ENCODE measurements at regions not wholly inside any gene's neighbourhood (a gene's known extent, or its start where the extent isn't known, plus 50 kb on each side); places are given as distances from the start of the nearest gene placed in this dataset.

GRCh38 chr1:79568411-79568810 lies 561.9 kb upstream of the ADGRL4 start:
- no peak for DNase-seq (ENCODE audit: low spot score)
- TF ChIP-seq CTCF (IDR thresholded peaks at IDR 0.05) (no peak), POLR2AphosphoS5 (IDR thresholded peaks at IDR 0.05) (no peak), POLR2A (IDR thresholded peaks at IDR 0.05) (no peak)
- no peaks in the 10 kb centered on the region for H3K36me3 ChIP-seq
- intact Hi-C loops (cut with DNase I), result no loop called here
- H3K4me1 ChIP-seq (replicated peaks), result no peaks in the 10 kb centered on the region
- no peak overlapping the region for H3K4me3 ChIP-seq
- 65% methylated on average over 1 of the region's 1 CpG for WGBS
- no peak overlapping the region for H3K27ac ChIP-seq
- no peaks in the 10 kb centered on the region for H3K9me3 ChIP-seq
- H3K27me3 ChIP-seq (replicated peaks; ENCODE audit: insufficient read depth), result no peaks in the 10 kb centered on the region

GRCh38 chr1:79561521-79561978 lies 555.0 kb upstream of the ADGRL4 start:
- DNase-seq (ENCODE audit: low spot score), result no peak
- intact Hi-C loops (cut with DNase I), result no loop called here
- no peak overlapping the region for H3K27ac ChIP-seq
- H3K9me3 ChIP-seq, result no peaks in the 10 kb centered on the region
- no peaks in the 10 kb centered on the region for H3K27me3 ChIP-seq (replicated peaks; ENCODE audit: insufficient read depth)
- no peaks in the 10 kb centered on the region for H3K4me1 ChIP-seq (replicated peaks)
- TF ChIP-seq CTCF (IDR thresholded peaks at IDR 0.05) (no peak), POLR2AphosphoS5 (IDR thresholded peaks at IDR 0.05) (no peak), POLR2A (IDR thresholded peaks at IDR 0.05) (no peak)
- no peaks in the 10 kb centered on the region for H3K36me3 ChIP-seq
- H3K4me3 ChIP-seq, result no peak overlapping the region
- WGBS, result 91% methylated on average over 13 of the region's 17 CpGs

- intact Hi-C loops (cut with DNase I), result no loop called here
Observed at GRCh38 chr1:79556189-79556588, 549.7 kb upstream of the ADGRL4 start.

GRCh38 chr1:79554688-79555087 lies 548.2 kb upstream of the ADGRL4 start:
- DNase-seq (ENCODE audit: low spot score), result no peak
- Histone ChIP-seq H3K27ac (no peak overlapping the region), H3K9me3 (no peaks in the 10 kb centered on the region), H3K36me3 (no peaks in the 10 kb centered on the region), H3K27me3 (replicated peaks; ENCODE audit: insufficient read depth) (no peaks in the 10 kb centered on the region), H3K4me1 (replicated peaks) (no peaks in the 10 kb centered on the region), H3K4me3 (no peak overlapping the region)
- intact Hi-C loops (cut with DNase I), result no loop called here
- TF ChIP-seq CTCF (IDR thresholded peaks at IDR 0.05) (no peak), POLR2A (IDR thresholded peaks at IDR 0.05) (no peak), POLR2AphosphoS5 (IDR thresholded peaks at IDR 0.05) (no peak)
- 87% methylated on average over 5 of the region's 5 CpGs for WGBS

More at GRCh38 chr1:79556189-79556588, 549.7 kb upstream of the ADGRL4 start:
- TF ChIP-seq POLR2A (IDR thresholded peaks at IDR 0.05) (no peak), CTCF (IDR thresholded peaks at IDR 0.05) (no peak), POLR2AphosphoS5 (IDR thresholded peaks at IDR 0.05) (no peak)
- H3K9me3 ChIP-seq, result no peaks in the 10 kb centered on the region
- no peak overlapping the region for H3K27ac ChIP-seq
- H3K4me3 ChIP-seq, result no peak overlapping the region
- DNase-seq (ENCODE audit: low spot score), result no peak
- no peaks in the 10 kb centered on the region for H3K27me3 ChIP-seq (replicated peaks; ENCODE audit: insufficient read depth)
- H3K4me1 ChIP-seq (replicated peaks), result no peaks in the 10 kb centered on the region
- no peaks in the 10 kb centered on the region for H3K36me3 ChIP-seq

- TF ChIP-seq POLR2AphosphoS5 (IDR thresholded peaks at IDR 0.05) (no peak), POLR2A (IDR thresholded peaks at IDR 0.05) (no peak), CTCF (IDR thresholded peaks at IDR 0.05) (no peak)
- 66% methylated on average over 3 of the region's 3 CpGs for WGBS
- H3K27me3 ChIP-seq (replicated peaks; ENCODE audit: insufficient read depth), result no peaks in the 10 kb centered on the region
- H3K36me3 ChIP-seq, result no peaks in the 10 kb centered on the region
- no peak overlapping the region for H3K27ac ChIP-seq
- no peaks in the 10 kb centered on the region for H3K4me1 ChIP-seq (replicated peaks)
- no peak for DNase-seq (ENCODE audit: low spot score)
- H3K4me3 ChIP-seq, result no peak overlapping the region
- H3K9me3 ChIP-seq, result no peaks in the 10 kb centered on the region
- intact Hi-C loops (cut with DNase I), result no loop called here
Observed at GRCh38 chr1:79551321-79551720, 544.8 kb upstream of the ADGRL4 start.

Measured in prostate gland (tissue), 2 donors.